Endodermal cell (in vitro differentiated cells): ENCODE measurements at regions not wholly inside any gene's neighbourhood (a gene's known extent, or its start where the extent isn't known, plus 50 kb on each side); places are given as distances from the start of the nearest gene placed in this dataset.

Experiments
- DNase-seq: peaks from one replicate; pipeline ENCODE4 v3.0.0-alpha.2; 2017
- H3K27ac ChIP-seq: 2 replicates; pipeline ENCODE4 v1.5.1; 2013; ENCODE audit warnings: mild to moderate bottlenecking, low read depth, low read length, moderate library complexity
- H3K27me3 ChIP-seq: 2 replicates; pipeline ENCODE4 v1.6.1; 2013; ENCODE audit warnings: mild to moderate bottlenecking, low read length, moderate library complexity; ENCODE audit not compliant: insufficient read depth, control insufficient read depth, poor library complexity, severe bottlenecking
- H3K36me3 ChIP-seq: 2 replicates; pipeline ENCODE4 v1.7.0; 2013; ENCODE audit warnings: mild to moderate bottlenecking, low read length, moderate library complexity; ENCODE audit not compliant: control insufficient read depth, insufficient read depth
- H3K4me1 ChIP-seq: one replicate; pipeline ENCODE4 v1.7.0; 2013; ENCODE audit warnings: low read length; ENCODE audit not compliant: control insufficient read depth, insufficient read depth
- H3K4me3 ChIP-seq: 2 replicates; pipeline ENCODE4 v1.5.1; 2013; ENCODE audit warnings: mild to moderate bottlenecking, low read length, moderate library complexity
- H3K9ac ChIP-seq: 2 replicates; pipeline ENCODE4 v1.6.1; 2013; ENCODE audit warnings: mild to moderate bottlenecking, low read length, moderate library complexity; ENCODE audit not compliant: poor library complexity, severe bottlenecking; ENCODE audit errors: extremely low read depth
- H3K9me3 ChIP-seq: 2 replicates; pipeline ENCODE4 v1.6.1; 2013; ENCODE audit warnings: mild to moderate bottlenecking, low read length, moderate library complexity; ENCODE audit not compliant: control insufficient read depth
- H3K27ac Mint-ChIP-seq: 2 replicates; pipeline ENCODE4 v1.8.0; 2020; ENCODE audit warnings: mixed read lengths
- H3K27me3 Mint-ChIP-seq: 2 replicates; pipeline ENCODE4 v1.8.0; 2021; ENCODE audit warnings: mild to moderate bottlenecking, mixed read lengths; ENCODE audit not compliant: insufficient read depth
- H3K36me3 Mint-ChIP-seq: 2 replicates; pipeline ENCODE4 v1.8.0; 2020; ENCODE audit warnings: low read depth, mixed read lengths
- H3K4me1 Mint-ChIP-seq: 2 replicates; pipeline ENCODE4 v1.8.0; 2020; ENCODE audit warnings: mixed read lengths
- H3K4me3 Mint-ChIP-seq: 2 replicates; pipeline ENCODE4 v1.8.0; 2020; ENCODE audit warnings: mild to moderate bottlenecking, moderate library complexity, mixed read lengths
- H3K9me3 Mint-ChIP-seq: 2 replicates; pipeline ENCODE4 v1.8.0; 2020; ENCODE audit warnings: mild to moderate bottlenecking, mixed read lengths
- CTCF ChIP-seq: fragments of 200-600 bp; sonication (generic); conservative IDR thresholded peaks from 2 replicates; pipeline ENCODE4 v1.5.0; 2021; ENCODE audit warnings: antibody characterized with exemption, mild to moderate bottlenecking
- WGBS, 2 experiments: methylation state at CpG; one replicate each; pipeline versions ENCODE4 v1.1.5 to v1.1.7; 2013; ENCODE audit warnings: missing lambda C conversion rate in 2 of 2, mixed read lengths in 1 of 2; ENCODE audit not compliant: insufficient coverage in 1 of 2, insufficient read length in 1 of 2; 5-methylcytosine and 5-hydroxymethylcytosine counted together

DNA sequence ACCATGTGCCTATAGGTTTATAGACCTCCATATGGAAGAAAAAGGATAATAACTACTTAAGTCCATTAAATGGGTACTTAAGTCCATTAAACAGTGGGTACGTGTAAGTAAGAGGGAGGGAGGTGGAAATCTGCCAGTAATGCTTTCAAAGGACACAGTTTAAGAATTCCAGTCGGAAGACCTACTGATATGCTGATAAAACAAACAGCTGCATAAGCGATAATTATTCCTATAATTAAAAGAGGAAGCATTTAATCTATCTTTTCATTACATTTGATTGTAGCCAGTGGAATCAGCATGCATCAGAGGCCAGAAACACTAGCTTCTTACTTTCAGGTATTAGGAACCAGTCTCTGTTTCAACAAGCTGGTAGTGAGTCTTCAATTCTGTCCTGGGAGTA, 96.4 kb upstream of the DDX18 start:
- H3K9ac ChIP-seq, result no peak overlapping the region

GRCh38 chr2:117720765-117721164, 93.7 kb upstream of the DDX18 start:
- Mint-ChIP-seq H3K36me3 (no peaks in the 10 kb centered on the region), H3K27ac (no peak overlapping the region)
- TF ChIP-seq CTCF, result no peak

More for the DNA sequence above, 96.4 kb upstream of the DDX18 start:
- no peaks in the 10 kb centered on the region for H3K4me1 Mint-ChIP-seq
- no peaks in the 10 kb centered on the region for H3K9me3 Mint-ChIP-seq
- no peaks in the 10 kb centered on the region for H3K27me3 ChIP-seq
- no peaks in the 10 kb centered on the region for H3K4me1 ChIP-seq
- 83% methylated on average over 3 of the region's 3 CpGs; no CpG with 5 or more reads in 1 of the 2 experiments for WGBS, 2 experiments
- no peak overlapping the region for H3K4me3 Mint-ChIP-seq
- no peaks in the 10 kb centered on the region for H3K36me3 Mint-ChIP-seq
- H3K27ac Mint-ChIP-seq, result no peak overlapping the region
- H3K27me3 Mint-ChIP-seq, result peaks cover 2% of the 10 kb centered on the region
- no peaks in the 10 kb centered on the region for H3K9me3 ChIP-seq
- no peak for TF ChIP-seq CTCF
- no peak for DNase-seq
- H3K27ac ChIP-seq, result no peak overlapping the region
- no peak overlapping the region for H3K4me3 ChIP-seq
- no peaks in the 10 kb centered on the region for H3K36me3 ChIP-seq

DNA sequence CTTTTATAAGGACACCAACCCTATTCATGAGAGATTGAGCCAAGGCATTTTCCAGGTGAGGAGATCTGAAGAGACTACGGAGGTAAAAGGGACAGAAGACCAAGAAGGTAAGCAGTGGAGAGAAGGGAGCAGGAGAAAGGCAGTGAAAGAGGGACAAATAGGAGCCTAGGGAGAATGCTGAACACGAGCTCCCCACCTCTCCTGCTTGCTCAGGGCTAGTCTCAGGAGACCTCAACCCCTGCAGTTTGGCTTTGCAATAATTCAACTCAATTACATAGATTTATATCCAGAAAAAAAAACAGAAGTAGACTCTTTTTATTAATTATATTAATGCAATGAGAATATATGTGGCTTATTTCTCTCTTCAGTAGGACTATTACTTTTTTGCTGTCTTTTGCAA, 91.0 kb upstream of the DDX18 start:
- TF ChIP-seq CTCF, result no peak
- Mint-ChIP-seq H3K4me3 (no peak overlapping the region), H3K4me1 (no peaks in the 10 kb centered on the region), H3K36me3 (no peaks in the 10 kb centered on the region), H3K9me3 (peaks cover 4% of the 10 kb centered on the region), H3K27ac (no peak overlapping the region), H3K27me3 (peaks cover 2% of the 10 kb centered on the region)
- Histone ChIP-seq H3K36me3 (no peaks in the 10 kb centered on the region), H3K4me1 (no peaks in the 10 kb centered on the region), H3K9ac (no peak overlapping the region), H3K9me3 (peaks cover 4% of the 10 kb centered on the region), H3K4me3 (no peak overlapping the region), H3K27ac (no peak overlapping the region), H3K27me3 (no peaks in the 10 kb centered on the region)
- 83% methylated on average over 2 of the region's 2 CpGs; no CpG with 5 or more reads in 1 of the 2 experiments for WGBS, 2 experiments
- DNase-seq, result no peak

More at GRCh38 chr2:117720765-117721164, 93.7 kb upstream of the DDX18 start:
- Histone ChIP-seq H3K4me1 (no peaks in the 10 kb centered on the region), H3K36me3 (no peaks in the 10 kb centered on the region), H3K9ac (no peak overlapping the region), H3K4me3 (no peak overlapping the region), H3K27ac (no peak overlapping the region), H3K9me3 (peaks cover 4% of the 10 kb centered on the region), H3K27me3 (no peaks in the 10 kb centered on the region)
- no peaks in the 10 kb centered on the region for H3K4me1 Mint-ChIP-seq
- WGBS, 2 experiments, result 92% methylated on average over 2 of the region's 2 CpGs; no CpG with 5 or more reads in 1 of the 2 experiments
- no peak for DNase-seq
- no peak overlapping the region for H3K4me3 Mint-ChIP-seq
- H3K27me3 Mint-ChIP-seq, result peaks cover 2% of the 10 kb centered on the region
- peaks cover 4% of the 10 kb centered on the region for H3K9me3 Mint-ChIP-seq
